ENCODE measurements at regions not wholly inside any gene's neighbourhood (a gene's known extent, or its start where the extent isn't known, plus 50 kb on each side); places are given as distances from the start of the nearest gene placed in this dataset.
A peak's percentile ranks its signal among the peaks of the same experiment; 100 is the strongest.

GRCh38 chr11:69884751-69885150 is 65.5 kb upstream of the FGF3 start:
- H3K27me3 ChIP-seq = peaks cover 9 to 50% of the 10 kb centered on the region in 2 donors
- no peaks in the 10 kb centered on the region for H3K9me3 ChIP-seq
- no peak for TF ChIP-seq CTCF (IDR thresholded peaks at IDR 0.05)
- DNase-seq (peak in 1 of 4 donors; percentile 53), ATAC-seq (no peak)
- no peaks in the 10 kb centered on the region for H3K36me3 ChIP-seq
- intact Hi-C loops (cut with DNase I) = no loop called here
- H3K4me3 ChIP-seq = no peak overlapping the region
- H3K4me1 ChIP-seq = no peaks in the 10 kb centered on the region
- H3K27ac ChIP-seq = no peak overlapping the region

GRCh38 chr11:69887330-69887729 is 68.1 kb upstream of the FGF3 start:
- H3K4me1 ChIP-seq = no peaks in the 10 kb centered on the region
- intact Hi-C loops (cut with DNase I) = no loop called here
- no peak overlapping the region for H3K4me3 ChIP-seq
- no peak overlapping the region for H3K27ac ChIP-seq
- TF ChIP-seq CTCF (IDR thresholded peaks at IDR 0.05) = no peak
- H3K9me3 ChIP-seq = no peaks in the 10 kb centered on the region
- ATAC-seq = no peak
- no peak for DNase-seq
- peaks cover 12 to 55% of the 10 kb centered on the region in 2 donors for H3K27me3 ChIP-seq
- H3K36me3 ChIP-seq = no peaks in the 10 kb centered on the region

GRCh38 chr11:69887841-69888427 is 68.7 kb upstream of the FGF3 start:
- no peak overlapping the region for H3K27ac ChIP-seq
- H3K4me3 ChIP-seq = no peak overlapping the region
- H3K4me1 ChIP-seq = no peaks in the 10 kb centered on the region
- H3K27me3 ChIP-seq = peaks cover 12 to 55% of the 10 kb centered on the region in 2 donors
- intact Hi-C loops (cut with DNase I) = no loop called here
- ATAC-seq = no peak
- no peaks in the 10 kb centered on the region for H3K36me3 ChIP-seq
- TF ChIP-seq CTCF (IDR thresholded peaks at IDR 0.05) = no peak
- no peaks in the 10 kb centered on the region for H3K9me3 ChIP-seq
- peak in 1 of 4 donors; percentile 43 for DNase-seq

GRCh38 chr11:69888483-69889181 is 69.4 kb upstream of the FGF3 start:
- peak; percentile 84 for ATAC-seq
- Histone ChIP-seq H3K4me3 (no peak overlapping the region), H3K36me3 (no peaks in the 10 kb centered on the region)

More at GRCh38 chr11:69888483-69889181, 69.4 kb upstream of the FGF3 start:
- TF ChIP-seq CTCF (IDR thresholded peaks at IDR 0.05) = peak; percentile 83 to 91
- peaks cover 12 to 55% of the 10 kb centered on the region in 2 donors for H3K27me3 ChIP-seq
- DNase-seq = peak in 3 of 4 donors; percentile 34 to 72 (median 54)
- no peaks in the 10 kb centered on the region for H3K4me1 ChIP-seq
- intact Hi-C loops (cut with DNase I) = no loop called here
- no peak overlapping the region for H3K27ac ChIP-seq
- H3K9me3 ChIP-seq = no peaks in the 10 kb centered on the region

All from left lung (tissue), 4 donors.